OCI-LY1 (cell line): ENCODE measurements at regions not wholly inside any gene's neighbourhood (a gene's known extent, or its start where the extent isn't known, plus 50 kb on each side); places are given as distances from the start of the nearest gene placed in this dataset.

Source experiments
- EZH2 ChIP-seq: fragments of 200-600 bp; sonication (generic), shearing (Covaris generic); IDR thresholded peaks from 2 replicates; pipeline ENCODE4 v1.8.0; 2017; ENCODE audit warnings: borderline replicate concordance, mixed run types, mild to moderate bottlenecking, antibody characterized with exemption, low read length, moderate library complexity, mixed read lengths
- TF ChIP-seq, protein P1 (sequence below): fragments of 200-600 bp; sonication (generic), shearing (Covaris generic); IDR thresholded peaks from 2 replicates; pipeline ENCODE4 v1.5.1; 2017; ENCODE audit warnings: mild to moderate bottlenecking, antibody characterized with exemption, low read length, moderate library complexity, mixed read lengths

DNA sequence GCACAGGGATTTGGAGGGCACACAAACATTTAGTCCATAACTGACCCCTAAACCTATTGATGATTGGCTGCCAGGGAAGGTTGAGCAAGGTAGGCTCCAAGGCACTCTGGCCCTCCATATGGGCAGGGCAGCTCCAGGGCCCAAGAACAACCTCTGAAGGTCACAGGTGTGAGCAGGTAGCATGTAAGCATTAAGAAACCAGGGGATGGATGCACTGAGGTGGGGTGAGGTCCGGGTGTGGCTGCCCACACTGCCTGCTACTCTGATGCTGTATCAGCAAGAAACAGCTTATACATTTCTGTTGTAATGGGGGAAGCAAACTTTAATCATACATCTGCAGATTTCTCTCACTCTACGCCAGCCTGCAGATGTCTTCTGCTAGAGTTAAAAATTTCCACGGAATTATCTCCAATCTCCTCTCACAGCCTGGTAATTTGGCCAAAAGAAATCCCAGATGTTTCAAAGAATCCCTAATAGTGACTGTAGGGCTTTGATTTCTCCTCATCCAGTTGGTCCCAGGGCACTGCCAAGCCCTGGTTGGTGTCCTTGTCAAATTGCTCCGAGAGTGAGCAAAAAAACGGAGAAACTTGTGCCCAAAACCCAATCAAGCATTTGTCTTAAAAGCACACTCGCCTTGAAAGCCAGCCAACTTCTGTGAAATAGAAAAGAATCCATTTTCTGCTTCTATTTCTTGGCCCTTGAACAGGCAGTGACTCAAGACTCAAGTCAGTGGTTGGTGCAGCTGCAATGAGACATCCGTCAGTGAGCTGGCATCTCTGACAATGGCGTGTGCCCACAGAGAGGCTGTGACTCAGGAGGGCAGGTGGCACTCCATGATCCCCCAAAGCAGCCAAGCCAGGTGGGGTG, 72.5 kb upstream of the MRI1 start:
- TF ChIP-seq, protein P1, sequence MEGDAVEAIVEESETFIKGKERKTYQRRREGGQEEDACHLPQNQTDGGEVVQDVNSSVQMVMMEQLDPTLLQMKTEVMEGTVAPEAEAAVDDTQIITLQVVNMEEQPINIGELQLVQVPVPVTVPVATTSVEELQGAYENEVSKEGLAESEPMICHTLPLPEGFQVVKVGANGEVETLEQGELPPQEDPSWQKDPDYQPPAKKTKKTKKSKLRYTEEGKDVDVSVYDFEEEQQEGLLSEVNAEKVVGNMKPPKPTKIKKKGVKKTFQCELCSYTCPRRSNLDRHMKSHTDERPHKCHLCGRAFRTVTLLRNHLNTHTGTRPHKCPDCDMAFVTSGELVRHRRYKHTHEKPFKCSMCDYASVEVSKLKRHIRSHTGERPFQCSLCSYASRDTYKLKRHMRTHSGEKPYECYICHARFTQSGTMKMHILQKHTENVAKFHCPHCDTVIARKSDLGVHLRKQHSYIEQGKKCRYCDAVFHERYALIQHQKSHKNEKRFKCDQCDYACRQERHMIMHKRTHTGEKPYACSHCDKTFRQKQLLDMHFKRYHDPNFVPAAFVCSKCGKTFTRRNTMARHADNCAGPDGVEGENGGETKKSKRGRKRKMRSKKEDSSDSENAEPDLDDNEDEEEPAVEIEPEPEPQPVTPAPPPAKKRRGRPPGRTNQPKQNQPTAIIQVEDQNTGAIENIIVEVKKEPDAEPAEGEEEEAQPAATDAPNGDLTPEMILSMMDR, result no peak
- TF ChIP-seq EZH2, result no peak
